NCI-H146 treated with DMSO at 0.1 percent for 48 hours (cell line): ENCODE measurements at regions not wholly inside any gene's neighbourhood (a gene's known extent, or its start where the extent isn't known, plus 50 kb on each side); places are given as distances from the start of the nearest gene placed in this dataset.
"Not testable (repeated sequence)": the region's sequence is repeated elsewhere in the genome, so short reads cannot be mapped to it uniquely, and the experiment has no call there.

Source experiments
- DNase-seq: peaks from one replicate; lab custom pipeline; 2025; ENCODE audit not compliant: unreplicated experiment; lab: John Stamatoyannopoulos, UW

- no peak for DNase-seq
Measured at GRCh38 chr7:17437586-17437985, 139.1 kb downstream of the AHR start.

DNA sequence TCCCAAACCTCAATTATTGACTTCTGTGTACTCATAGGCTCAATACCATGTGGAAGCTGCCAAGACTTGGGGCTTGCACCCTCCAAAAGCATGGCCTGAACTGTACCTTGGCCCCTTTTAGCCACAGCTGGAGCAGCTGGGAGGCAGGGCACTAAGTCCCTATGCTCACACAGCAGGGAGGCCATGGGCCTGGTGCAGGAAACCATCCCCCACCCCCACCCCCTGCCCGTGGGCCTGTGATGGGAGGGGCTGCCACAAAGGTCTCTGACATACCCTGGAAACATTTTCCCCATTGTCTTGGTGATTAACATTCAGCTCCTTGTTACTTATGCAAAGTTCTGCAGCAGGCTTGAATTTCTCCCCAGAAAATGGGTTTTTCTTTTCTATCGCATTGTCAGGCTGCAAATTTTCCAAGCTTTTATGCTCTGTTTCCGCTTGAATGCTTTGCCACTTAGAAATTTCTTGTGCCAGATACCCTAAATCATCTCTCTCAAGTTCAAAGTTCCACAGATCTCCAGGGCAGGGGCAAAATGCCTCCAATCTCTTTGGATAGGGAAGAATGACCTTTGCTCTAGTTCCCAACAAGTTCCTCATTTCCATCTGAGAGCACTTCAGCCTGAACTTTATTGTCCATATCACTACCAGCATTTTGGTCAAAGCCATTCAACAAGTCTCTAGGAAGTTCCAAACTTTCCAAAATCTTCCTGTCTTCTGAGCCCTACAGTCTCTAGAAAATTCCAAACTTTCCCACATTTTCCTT, 141.8 kb downstream of the AHR start:
- not testable (repeated sequence) for DNase-seq

- no peak for DNase-seq
Measured at GRCh38 chr7:17440831-17441230, 142.4 kb downstream of the AHR start.

- DNase-seq = no peak
Measured at GRCh38 chr7:17441557-17441956, 143.1 kb downstream of the AHR start.

- DNase-seq = no peak
Measured at GRCh38 chr7:17444151-17444550, 145.7 kb downstream of the AHR start.

- DNase-seq = no peak
Measured at GRCh38 chr7:17444673-17445072, 146.2 kb downstream of the AHR start.

DNA sequence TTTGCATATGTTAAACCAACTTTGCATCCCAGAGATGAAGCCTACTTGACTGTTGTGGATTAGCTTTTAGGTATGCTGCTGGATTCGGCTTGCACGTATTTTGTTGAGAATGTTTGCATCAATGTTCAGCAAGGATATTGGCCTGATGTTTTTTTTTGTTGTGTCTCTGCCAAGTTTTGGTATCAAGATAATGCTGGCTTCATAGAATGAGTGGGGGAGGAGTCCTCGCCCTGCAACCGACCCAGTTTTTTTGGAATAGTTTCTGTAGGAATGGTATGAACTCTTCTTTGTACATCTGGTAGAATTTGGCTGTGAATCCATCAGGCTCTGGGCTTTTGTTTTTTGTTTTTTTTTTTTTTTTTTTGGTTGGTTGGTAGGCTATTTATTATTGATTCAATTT, 147.9 kb downstream of the AHR start:
- no peak for DNase-seq

DNA sequence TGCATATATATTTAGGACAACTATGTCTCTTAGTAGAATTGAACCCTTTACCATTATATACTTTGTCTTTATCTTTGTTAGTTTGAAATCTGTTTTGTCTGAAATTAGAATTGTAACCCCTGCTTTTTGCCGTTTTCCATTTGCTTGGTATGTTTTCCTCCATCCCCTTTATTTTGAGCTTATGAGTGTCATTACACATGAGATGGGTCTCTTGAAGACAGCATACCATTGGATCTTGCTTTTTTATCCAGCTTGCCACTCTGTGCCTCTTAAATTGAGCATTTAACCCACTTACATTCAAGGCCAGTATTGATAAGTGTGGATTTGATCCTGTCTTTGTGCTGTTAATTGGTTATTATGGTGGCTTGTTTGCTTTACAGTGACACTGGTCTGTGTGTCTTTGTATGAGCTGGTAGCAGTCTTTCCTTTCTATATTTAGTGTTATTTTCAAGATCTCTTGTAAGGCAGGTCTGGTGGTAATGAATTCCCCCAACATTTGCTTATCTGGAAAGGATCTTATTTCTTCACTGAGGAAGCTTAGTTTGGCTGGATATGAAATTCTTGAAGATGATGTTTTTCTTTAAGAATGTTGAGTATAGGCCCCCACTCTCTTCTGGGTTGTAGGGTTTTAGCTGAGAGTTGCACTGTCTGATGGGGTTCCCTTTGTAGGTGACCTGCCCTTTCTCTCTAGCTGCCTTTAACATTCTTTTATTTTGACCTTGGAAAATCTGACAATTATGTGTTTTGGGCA, 149.5 kb downstream of the AHR start:
- DNase-seq = no peak

- no peak for DNase-seq
Measured at GRCh38 chr7:17448479-17449423, 150.3 kb downstream of the AHR start.

DNA sequence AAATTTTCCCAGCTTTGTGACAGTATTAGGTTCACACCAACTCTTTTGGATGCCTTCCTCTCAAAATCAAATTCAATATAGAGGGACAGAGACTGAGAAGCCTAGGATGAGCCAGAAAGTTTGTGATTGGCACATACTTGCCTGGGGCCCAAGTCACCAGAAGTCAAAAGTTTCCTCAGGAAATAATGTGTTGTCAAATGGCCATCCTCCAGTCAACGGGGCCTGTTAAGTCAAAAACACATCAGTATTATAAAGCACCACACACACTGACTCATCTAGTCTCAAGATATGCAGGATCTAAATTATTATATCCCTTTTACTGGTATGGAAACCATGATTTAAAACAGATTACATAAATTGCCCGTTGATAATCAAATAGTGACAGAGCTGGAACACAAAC, 158.1 kb downstream of the AHR start:
- DNase-seq = no peak

- no peak for DNase-seq
Measured at GRCh38 chr7:17460001-17460400, 161.5 kb downstream of the AHR start.

DNA sequence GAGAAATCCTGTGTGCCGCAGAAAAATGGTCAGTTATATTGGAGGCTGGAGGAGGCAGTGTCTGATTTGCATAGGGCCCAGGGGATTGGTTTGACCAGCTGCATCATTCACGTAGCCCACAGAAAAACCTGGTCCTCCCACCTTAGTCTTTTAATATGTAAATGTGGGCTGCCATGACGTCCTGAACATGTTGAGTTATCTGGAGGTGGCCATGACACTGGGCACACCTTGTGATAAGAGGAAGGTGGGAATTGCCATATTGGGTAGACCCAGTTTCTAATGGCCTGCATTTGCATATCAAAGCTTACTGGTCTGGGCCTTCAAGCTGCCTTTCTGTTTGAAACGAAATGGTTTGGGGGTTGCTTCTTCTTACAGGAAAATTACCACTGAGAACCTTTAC, 162.2 kb downstream of the AHR start:
- no peak for DNase-seq

- no peak for DNase-seq
Measured at GRCh38 chr7:17462131-17462631, 163.7 kb downstream of the AHR start.

DNA sequence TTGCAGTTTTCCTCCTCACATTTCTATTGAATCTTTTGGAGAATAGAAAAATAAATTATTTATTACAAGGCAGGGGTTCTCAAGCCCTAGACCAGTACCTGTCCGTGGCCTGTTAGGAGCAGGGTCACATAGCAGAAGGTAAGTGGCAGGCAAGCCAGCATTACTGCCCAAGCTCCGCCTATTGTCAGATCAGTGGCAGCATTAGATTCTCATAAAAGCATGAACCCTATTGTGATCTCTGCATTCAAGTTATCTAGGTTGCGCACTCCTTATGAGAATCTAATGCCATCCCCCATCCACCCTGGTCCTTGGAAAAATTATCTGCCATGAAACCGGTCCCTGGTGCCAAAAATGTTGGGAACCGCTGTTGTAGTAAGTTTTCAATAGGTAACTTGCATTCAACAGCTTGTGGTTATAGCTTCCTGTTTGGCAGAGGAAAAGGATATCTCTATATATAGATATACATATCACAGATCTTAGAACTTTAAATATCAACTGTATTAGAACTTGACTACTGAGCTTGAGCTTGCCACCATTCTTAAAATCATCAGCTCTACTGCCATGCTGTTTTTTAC, 165.1 kb downstream of the AHR start:
- no peak for DNase-seq

DNA sequence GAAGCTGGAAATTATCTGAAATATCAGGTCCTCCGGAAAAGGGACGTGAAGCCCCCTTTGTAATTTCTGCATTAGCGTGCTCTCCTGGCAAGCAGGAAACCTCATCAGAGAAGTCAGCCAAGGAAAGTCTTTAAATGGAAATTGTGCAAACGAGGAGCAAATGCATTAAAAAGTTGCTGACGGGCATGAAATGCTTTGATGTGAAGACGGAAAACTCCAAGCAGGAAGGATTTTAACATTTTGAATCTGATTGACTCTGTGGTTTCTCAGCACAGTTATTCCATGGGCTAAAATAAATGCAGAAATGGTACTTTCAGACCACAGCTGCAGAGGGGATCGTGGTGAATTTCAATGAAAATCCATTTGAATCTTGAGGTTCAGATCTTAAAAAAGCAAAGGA, 167.8 kb downstream of the AHR start:
- DNase-seq = no peak

DNA sequence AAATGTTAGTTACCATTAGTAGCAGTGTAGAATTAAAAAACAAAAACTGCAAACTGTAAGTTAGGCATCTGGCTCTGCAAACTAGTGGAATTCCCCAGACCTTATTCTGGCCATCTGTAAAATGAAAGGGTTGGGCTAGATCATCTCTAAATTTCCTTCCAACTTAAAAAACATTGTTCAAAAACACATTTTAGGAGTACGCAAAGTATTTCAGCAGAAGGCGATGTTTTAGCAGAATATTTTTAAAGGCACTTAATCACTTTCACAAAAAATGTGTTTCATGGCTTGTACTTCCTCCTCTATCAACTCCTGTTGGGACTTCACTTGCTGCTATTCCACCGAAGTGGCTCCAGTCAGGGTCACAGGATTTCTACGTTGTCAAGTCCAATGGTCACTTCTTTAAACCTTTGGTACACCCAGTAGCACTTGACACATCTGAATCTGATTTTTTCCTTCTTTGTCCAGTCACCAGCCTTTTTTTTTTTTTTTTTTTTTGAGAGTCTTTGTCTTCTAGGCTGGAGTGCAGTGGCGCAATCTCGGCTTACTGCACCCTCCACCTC, 169.0 kb downstream of the AHR start:
- no peak for DNase-seq

GRCh38 chr7:17471325-17471724, 172.9 kb downstream of the AHR start:
- no peak for DNase-seq

DNA sequence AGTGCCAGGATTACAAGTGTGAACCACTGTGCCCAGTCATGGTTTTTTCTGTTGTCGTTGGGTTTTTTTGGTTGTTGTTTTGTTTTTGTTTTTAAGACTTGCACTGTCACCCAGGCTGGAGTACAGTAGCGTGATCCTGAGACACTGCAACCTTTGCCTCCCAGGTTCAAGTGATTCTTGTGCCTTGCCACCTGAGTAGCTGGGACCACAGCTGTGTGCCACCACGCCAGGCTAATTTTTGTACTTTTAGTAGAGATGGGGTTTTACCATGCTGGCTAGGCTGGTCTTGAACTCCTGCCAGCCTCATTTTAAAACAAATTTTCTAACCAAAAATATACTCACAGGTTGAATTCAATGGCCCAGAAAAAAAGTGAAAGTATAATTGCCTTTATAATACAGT, 174.1 kb downstream of the AHR start:
- DNase-seq = no peak

DNA sequence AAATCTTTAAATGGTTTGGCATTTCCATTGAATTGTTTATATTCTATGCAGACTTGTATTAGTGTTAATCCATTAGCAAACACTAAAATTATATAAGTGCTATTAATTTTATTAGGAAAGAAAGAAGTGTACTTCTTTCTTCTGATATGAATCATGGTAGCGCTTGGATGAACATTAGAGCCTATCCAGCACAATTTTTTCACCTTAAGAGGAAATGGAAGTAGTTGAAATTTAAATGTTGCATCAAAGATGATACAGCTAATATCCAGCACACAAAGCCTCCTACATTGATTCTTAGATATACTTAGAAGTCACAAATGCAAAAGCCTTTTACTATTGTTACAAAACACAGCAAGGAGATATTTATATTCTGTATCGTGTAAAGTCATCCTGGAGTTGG, 174.5 kb downstream of the AHR start:
- no peak for DNase-seq

- no peak for DNase-seq
Measured at GRCh38 chr7:17474724-17475344, 176.4 kb downstream of the AHR start.
